Cardiac muscle cell (in vitro differentiated cells and primary cell): ENCODE measurements at regions not wholly inside any gene's neighbourhood (a gene's known extent, or its start where the extent isn't known, plus 50 kb on each side); places are given as distances from the start of the nearest gene placed in this dataset.

ENCODE experiments used
- DNase-seq, 2 donors: peaks; one replicate each; pipeline versions ENCODE4 v3.0.0 to v3.0.0-alpha.2; 2010 to 2017; ENCODE audit warnings: low read depth in 1 of 2, low spot score in 1 of 2
- H3K27ac ChIP-seq: fragments of 200-600 bp; sonication (generic); 2 replicates; pipeline ENCODE4 v1.5.1; 2016
- H3K27me3 ChIP-seq: fragments of 200-600 bp; sonication (generic); 2 replicates; pipeline ENCODE4 v1.6.0; 2016; ENCODE audit warnings: control low read depth
- H3K36me3 ChIP-seq: fragments of 200-600 bp; sonication (generic); 2 replicates; pipeline ENCODE4 v1.5.1; 2016; ENCODE audit warnings: control low read depth
- H3K4me1 ChIP-seq: fragments of 200-600 bp; sonication (generic); 2 replicates; pipeline ENCODE4 v1.8.1; 2017; ENCODE audit warnings: low read depth, mild to moderate bottlenecking, mixed run types
- H3K4me3 ChIP-seq: fragments of 200-600 bp; sonication (generic); 2 replicates; pipeline ENCODE4 v1.5.1; 2016; ENCODE audit warnings: mild to moderate bottlenecking
- H3K9me3 ChIP-seq: fragments of 200-600 bp; sonication (generic); 2 replicates; pipeline ENCODE4 v1.5.1; 2017; ENCODE audit warnings: low read depth, mild to moderate bottlenecking, control low read depth
- TF ChIP-seq, protein P1 (sequence below): IDR thresholded peaks from 2 replicates; pipeline ENCODE4 v1.5.1; 2012; ENCODE audit warnings: low read depth, mild to moderate bottlenecking, low read length

GRCh38 chr5:143576711-143577484 lies 173.4 kb upstream of the NR3C1 start:
- Histone ChIP-seq H3K27ac (no peak overlapping the region), H3K4me3 (no peak overlapping the region), H3K27me3 (no peaks in the 10 kb centered on the region), H3K9me3 (no peaks in the 10 kb centered on the region), H3K4me1 (no peaks in the 10 kb centered on the region), H3K36me3 (no peaks in the 10 kb centered on the region)
- TF ChIP-seq, protein P1, sequence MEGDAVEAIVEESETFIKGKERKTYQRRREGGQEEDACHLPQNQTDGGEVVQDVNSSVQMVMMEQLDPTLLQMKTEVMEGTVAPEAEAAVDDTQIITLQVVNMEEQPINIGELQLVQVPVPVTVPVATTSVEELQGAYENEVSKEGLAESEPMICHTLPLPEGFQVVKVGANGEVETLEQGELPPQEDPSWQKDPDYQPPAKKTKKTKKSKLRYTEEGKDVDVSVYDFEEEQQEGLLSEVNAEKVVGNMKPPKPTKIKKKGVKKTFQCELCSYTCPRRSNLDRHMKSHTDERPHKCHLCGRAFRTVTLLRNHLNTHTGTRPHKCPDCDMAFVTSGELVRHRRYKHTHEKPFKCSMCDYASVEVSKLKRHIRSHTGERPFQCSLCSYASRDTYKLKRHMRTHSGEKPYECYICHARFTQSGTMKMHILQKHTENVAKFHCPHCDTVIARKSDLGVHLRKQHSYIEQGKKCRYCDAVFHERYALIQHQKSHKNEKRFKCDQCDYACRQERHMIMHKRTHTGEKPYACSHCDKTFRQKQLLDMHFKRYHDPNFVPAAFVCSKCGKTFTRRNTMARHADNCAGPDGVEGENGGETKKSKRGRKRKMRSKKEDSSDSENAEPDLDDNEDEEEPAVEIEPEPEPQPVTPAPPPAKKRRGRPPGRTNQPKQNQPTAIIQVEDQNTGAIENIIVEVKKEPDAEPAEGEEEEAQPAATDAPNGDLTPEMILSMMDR, result no peak
- peak in 1 of 2 donors; percentile 87 for DNase-seq

GRCh38 chr5:143575286-143575685 lies 171.8 kb upstream of the NR3C1 start:
- TF ChIP-seq, protein P1, result no peak
- DNase-seq, result no peak
- H3K9me3 ChIP-seq, result no peaks in the 10 kb centered on the region
- no peaks in the 10 kb centered on the region for H3K27me3 ChIP-seq
- no peak overlapping the region for H3K27ac ChIP-seq
- no peak overlapping the region for H3K4me3 ChIP-seq
- H3K4me1 ChIP-seq, result no peaks in the 10 kb centered on the region
- no peaks in the 10 kb centered on the region for H3K36me3 ChIP-seq

DNA sequence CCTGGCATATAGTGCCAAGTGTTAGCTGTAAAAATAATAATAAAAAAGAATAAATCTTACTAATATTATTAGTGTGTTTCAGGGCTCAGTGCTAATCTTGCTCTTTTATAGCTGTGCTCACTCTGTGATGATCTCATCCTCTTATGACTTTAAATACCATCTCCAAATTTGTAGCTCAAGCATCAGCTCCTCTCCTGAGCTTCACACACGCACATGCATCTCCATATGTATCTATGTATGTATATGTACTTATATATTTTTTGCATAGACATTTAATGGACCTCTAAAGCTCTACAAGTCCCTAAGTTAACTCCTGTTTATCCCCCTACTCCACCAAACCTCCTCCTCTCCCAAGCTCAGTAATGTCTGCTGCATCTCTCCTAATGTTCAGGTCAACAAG lies 170.8 kb upstream of the NR3C1 start:
- Histone ChIP-seq H3K36me3 (no peaks in the 10 kb centered on the region), H3K27me3 (no peaks in the 10 kb centered on the region), H3K4me1 (no peaks in the 10 kb centered on the region), H3K4me3 (no peak overlapping the region), H3K27ac (no peak overlapping the region), H3K9me3 (no peaks in the 10 kb centered on the region)
- TF ChIP-seq, protein P1, result no peak
- no peak for DNase-seq

GRCh38 chr5:143573568-143574170 lies 170.2 kb upstream of the NR3C1 start:
- Histone ChIP-seq H3K27ac (no peak overlapping the region), H3K4me3 (no peak overlapping the region), H3K27me3 (no peaks in the 10 kb centered on the region), H3K36me3 (no peaks in the 10 kb centered on the region), H3K4me1 (no peaks in the 10 kb centered on the region), H3K9me3 (no peaks in the 10 kb centered on the region)
- no peak for DNase-seq
- TF ChIP-seq, protein P1, result no peak

DNA sequence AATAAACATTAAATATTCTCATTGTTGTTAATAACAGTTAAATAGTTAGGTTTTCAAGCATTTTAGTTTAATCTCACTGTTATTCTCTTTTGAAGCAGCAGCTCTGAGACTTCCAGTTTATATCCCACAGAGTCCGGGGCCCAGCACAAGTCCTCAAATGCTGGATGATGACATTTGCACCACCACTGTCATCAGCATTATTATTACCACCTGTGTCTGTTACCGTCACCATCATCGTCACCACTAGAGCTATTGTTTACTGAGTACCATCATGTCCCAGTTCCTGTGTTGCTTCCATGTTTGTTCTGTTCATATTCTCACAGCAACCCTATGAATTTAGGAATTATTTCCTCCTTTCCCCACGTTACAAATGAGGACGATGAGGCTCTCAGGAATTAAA lies 169.2 kb upstream of the NR3C1 start:
- no peak overlapping the region for H3K4me3 ChIP-seq
- H3K27ac ChIP-seq, result no peak overlapping the region
- H3K36me3 ChIP-seq, result no peaks in the 10 kb centered on the region
- no peaks in the 10 kb centered on the region for H3K4me1 ChIP-seq
- no peaks in the 10 kb centered on the region for H3K9me3 ChIP-seq
- TF ChIP-seq, protein P1, result no peak
- no peaks in the 10 kb centered on the region for H3K27me3 ChIP-seq
- DNase-seq, result no peak
